NB4 (cell line): ENCODE measurements at regions not wholly inside any gene's neighbourhood (a gene's known extent, or its start where the extent isn't known, plus 50 kb on each side); places are given as distances from the start of the nearest gene placed in this dataset.

ENCODE experiments used
- DNase-seq: peaks from one replicate; pipeline ENCODE4 v3.0.0; 2010; ENCODE audit warnings: low read depth
- H3K4me3 ChIP-seq: one replicate; pipeline ENCODE4 v1.5.1; 2011; ENCODE audit warnings: mild to moderate bottlenecking, low read depth, low read length, moderate library complexity
- MYC ChIP-seq: IDR thresholded peaks from 2 replicates; pipeline ENCODE4 v1.6.1; 2011; ENCODE audit warnings: low read depth, low read length
- POLR2A ChIP-seq: IDR thresholded peaks from 2 replicates; pipeline ENCODE4 v1.6.1; 2011; ENCODE audit warnings: mild to moderate bottlenecking; ENCODE audit not compliant: insufficient read length; ENCODE audit errors: extremely low read depth
- TF ChIP-seq, protein P1 (sequence below): IDR thresholded peaks from 2 replicates; pipeline ENCODE4 v1.6.1; 2011; ENCODE audit warnings: low read depth, low read length
- TF ChIP-seq, protein P2 (sequence below): IDR thresholded peaks from one replicate; pipeline ENCODE4 v1.5.1; 2012; ENCODE audit warnings: low read depth, low read length

DNA sequence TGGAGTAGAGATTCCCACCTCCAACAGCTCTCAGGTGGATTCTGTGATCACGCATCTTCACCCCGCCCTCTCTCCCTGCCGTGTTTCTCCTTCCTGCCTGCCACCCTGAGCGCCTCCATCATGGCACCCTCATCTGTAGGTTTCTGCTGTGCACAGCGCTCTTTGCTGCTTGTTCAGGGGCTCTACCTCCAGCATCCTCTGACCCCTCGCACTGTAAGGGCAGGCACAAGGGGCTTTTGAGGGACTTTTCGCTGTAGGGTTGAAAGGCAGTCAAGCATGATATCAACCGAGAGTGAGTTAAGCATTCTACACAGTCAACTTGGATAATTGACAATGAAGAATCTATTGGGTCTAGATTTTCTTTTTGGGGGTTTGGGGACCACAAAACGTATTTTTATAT, 99.1 kb upstream of the GREM2 start:
- no peak overlapping the region for H3K4me3 ChIP-seq
- DNase-seq, result no peak
- TF ChIP-seq, protein P1, sequence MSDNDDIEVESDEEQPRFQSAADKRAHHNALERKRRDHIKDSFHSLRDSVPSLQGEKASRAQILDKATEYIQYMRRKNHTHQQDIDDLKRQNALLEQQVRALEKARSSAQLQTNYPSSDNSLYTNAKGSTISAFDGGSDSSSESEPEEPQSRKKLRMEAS, result no peak
- TF ChIP-seq MYC, result no peak
- TF ChIP-seq POLR2A, result no peak
- TF ChIP-seq, protein P2, sequence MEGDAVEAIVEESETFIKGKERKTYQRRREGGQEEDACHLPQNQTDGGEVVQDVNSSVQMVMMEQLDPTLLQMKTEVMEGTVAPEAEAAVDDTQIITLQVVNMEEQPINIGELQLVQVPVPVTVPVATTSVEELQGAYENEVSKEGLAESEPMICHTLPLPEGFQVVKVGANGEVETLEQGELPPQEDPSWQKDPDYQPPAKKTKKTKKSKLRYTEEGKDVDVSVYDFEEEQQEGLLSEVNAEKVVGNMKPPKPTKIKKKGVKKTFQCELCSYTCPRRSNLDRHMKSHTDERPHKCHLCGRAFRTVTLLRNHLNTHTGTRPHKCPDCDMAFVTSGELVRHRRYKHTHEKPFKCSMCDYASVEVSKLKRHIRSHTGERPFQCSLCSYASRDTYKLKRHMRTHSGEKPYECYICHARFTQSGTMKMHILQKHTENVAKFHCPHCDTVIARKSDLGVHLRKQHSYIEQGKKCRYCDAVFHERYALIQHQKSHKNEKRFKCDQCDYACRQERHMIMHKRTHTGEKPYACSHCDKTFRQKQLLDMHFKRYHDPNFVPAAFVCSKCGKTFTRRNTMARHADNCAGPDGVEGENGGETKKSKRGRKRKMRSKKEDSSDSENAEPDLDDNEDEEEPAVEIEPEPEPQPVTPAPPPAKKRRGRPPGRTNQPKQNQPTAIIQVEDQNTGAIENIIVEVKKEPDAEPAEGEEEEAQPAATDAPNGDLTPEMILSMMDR, result no peak

DNA sequence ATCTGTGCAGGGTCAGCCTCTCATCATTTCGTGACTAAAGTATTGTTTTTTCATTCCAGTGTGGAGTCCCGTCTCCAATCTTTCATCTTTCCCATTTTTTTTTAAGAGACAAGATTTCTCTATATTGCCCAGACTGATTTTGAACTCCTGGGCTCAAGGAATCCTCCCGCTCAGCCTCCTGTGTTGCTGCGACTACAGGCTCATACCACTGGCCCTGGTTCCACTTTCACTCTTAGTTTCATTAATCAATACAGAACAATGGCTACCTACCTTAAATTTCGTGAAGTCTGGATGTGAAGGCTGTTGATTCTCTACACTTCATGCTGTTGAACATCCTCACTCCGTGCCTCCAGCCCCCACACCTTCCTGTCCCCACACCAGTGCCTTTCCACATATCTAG, 97.7 kb upstream of the GREM2 start:
- TF ChIP-seq, protein P1, result no peak
- TF ChIP-seq POLR2A (no peak), MYC (no peak)
- TF ChIP-seq, protein P2, result no peak
- no peak overlapping the region for H3K4me3 ChIP-seq
- DNase-seq, result no peak

DNA sequence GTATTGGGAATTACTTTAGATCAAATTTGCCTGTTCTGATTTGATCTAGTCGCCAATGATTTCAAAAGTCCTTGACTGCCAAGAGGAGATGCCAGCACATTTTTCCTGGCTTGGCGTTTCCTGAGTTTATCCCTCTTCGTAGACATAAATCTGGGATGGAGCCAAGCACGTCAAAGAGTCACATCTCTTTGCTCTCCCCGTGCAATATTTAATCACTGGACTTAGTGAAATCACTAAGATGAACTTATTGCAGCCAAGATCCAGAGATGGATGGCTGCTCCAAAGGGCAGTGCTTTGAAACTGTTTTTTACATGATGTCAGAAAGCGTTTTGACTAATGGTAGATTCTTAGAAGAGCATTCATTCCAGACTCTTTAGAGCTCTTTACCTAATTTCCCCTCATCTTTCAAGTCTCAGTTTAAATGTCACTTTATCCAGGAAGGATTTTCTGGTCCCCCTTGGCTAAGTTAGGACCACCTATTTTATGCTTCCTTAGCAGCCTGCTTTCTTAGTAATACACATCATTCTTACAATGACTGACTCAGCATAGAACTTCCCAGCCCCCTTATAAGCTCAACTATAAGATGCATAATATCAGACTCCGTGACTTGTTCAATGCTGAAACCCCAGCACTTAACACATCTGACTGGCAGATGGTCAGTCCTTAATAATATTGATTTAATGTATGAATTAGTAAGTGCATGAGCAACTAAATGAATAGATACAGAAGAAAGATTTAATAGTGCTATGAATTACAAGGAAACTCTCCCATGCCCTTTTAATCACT, 94.4 kb upstream of the GREM2 start:
- TF ChIP-seq, protein P1, result no peak
- no peak for TF ChIP-seq POLR2A
- no peak for TF ChIP-seq MYC
- TF ChIP-seq, protein P2, result no peak
- no peak for DNase-seq
- no peak overlapping the region for H3K4me3 ChIP-seq

DNA sequence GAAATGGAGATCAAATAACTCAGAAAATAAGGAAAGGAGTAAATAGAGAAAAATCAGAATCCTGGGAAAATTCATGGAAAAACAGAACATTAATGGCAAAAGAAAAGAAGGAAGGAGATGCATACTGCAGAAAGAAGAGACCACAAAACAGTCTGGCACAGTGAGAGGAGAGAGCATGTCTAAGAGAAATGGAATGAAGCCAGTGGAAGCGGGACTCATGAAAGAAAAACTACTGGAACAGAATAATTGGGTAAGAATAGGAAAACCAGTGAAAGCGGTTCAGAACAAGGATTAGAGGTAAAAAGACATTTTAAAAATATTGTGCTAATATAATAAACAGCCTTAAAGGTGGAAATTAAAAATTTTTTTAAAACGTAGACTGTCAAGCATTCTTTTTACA, 93.6 kb upstream of the GREM2 start:
- no peak overlapping the region for H3K4me3 ChIP-seq
- DNase-seq, result no peak
- TF ChIP-seq POLR2A (no peak), MYC (no peak)
- TF ChIP-seq, protein P2, result no peak
- TF ChIP-seq, protein P1, result no peak

DNA sequence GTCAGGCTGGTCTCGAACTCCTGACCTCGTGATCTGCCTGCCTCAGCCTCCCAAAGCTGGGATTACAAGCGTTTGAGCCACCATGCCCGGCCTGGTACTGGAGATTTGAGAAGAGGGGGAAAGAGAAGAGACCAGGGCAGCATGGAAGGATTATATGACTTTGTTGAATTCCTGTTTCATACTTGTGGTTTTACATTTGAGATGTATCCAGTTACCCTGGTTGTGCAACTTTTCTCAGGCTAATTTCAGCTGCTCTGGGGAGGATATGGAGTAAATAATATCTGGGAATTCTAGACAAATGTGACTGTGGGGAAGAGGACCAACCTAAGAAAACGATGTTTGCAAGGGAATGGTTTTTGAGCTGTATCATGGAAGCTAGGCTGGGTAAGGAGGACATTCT, 89.5 kb upstream of the GREM2 start:
- H3K4me3 ChIP-seq, result no peak overlapping the region
- DNase-seq, result no peak
- TF ChIP-seq, protein P1, result no peak
- TF ChIP-seq, protein P2, result no peak
- TF ChIP-seq MYC, result no peak
- no peak for TF ChIP-seq POLR2A
